ENCODE measurements at regions not wholly inside any gene's neighbourhood (a gene's known extent, or its start where the extent isn't known, plus 50 kb on each side); places are given as distances from the start of the nearest gene placed in this dataset.

DNA sequence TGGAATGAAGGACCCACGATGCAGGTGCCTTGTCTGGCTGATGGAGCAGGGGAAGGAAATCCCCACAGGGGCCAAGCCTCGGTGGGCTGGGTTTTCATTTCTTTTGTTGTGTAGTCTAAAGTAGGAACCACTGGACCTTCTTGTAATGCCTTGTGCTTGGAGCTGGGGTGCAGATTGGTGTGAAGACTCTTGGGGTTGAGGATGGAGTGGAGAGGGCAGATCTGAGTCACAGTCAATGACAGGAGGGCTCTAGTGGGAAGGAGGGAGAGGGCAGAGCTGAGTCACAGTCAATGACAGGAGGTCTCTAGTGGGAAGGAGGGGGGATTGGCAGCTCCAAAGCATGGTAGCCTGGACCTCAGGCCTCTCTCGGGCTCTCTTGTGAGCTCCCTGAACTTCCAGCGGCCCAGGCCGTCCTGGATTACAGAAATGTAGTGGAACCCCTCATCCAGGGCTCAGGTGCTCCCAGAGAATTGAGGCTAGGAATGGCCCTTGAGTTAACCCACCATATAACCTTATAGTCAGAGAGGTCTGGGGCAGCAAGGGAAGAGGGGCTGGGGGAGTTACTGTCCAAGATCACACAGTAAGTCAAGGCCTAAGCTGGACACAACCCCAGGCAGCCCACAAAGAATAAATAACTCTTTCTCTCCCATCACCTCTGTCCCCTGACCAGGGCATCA is 313.8 kb downstream of the MATN1 start:
- DNase-seq (ENCODE audit: low spot score), result no peak

DNA sequence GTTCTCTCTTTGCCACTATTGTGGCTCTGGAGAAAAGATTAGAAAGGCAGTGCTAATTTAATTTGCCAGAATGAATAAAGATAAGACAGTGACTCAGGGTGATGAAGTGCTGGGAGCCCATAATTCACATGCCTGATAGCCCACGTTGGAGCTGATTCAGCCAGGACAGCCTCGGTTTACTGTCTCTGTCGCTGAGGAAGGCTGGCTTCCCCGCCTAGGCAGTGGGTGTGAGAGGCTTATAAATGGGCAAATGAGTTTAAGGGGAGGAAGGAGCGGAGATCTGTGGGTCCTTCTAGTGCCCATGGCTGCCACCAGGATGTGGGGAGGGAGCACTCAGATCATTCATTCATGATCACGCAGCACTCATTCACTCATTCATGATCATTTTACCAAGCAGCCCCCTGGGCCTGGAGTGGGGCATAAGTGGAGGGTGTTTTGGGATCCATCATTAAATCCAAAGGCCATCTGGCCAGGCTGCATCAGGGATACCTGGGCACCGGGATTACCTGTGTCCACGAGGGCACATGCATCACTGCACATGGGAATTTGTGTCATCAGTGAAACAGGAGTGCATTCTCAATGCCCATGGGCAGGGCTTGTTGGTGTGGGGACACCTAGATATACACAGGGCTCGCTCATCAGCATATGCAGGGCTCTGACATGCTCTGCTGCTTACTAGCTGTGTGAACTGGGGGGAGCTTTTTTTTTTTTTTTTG is 315.4 kb downstream of the MATN1 start:
- peak; percentile 13 for DNase-seq (ENCODE audit: low spot score)

DNA sequence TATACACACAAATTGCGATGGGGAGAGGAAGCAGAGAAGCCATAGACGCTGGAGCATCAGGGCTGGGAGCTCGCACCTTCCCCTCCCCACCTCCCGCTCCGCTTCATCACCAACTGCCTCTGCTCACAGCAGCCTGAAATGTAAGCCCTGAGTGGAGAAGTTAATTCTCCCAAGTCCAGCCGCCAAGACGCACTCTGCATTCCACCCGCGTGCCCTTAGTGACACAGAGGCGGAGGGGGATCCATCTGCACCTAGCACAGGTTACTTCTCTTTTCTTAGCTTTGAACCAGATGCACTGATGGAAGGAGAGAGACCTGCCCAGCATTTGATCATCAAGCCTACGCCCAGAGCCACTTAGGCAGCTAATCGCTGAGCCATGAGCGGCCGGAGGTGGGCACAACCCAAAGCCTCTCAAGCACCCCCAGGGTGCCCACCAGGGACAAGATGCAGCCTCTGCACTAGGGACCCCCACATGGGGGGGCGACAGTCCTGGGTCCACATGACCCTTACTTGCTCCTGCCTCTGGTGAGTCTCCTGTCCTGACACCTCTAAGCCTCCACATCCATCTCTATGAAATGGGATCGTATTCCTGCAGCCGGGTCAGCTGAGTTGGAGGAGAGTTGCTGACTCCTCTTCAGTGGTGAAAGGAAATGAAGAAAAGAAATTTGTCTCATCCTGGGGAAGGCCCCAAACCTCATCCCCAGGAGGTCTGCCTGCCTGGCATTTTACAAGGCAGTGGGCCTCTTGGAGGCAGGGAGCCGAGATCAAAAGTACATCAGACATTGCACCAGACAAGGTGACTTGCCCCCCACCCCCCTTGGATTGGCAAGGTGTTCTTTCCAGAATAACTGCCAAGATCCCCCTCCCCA is 316.2 kb downstream of the MATN1 start:
- no peak for DNase-seq (ENCODE audit: low spot score)

DNA sequence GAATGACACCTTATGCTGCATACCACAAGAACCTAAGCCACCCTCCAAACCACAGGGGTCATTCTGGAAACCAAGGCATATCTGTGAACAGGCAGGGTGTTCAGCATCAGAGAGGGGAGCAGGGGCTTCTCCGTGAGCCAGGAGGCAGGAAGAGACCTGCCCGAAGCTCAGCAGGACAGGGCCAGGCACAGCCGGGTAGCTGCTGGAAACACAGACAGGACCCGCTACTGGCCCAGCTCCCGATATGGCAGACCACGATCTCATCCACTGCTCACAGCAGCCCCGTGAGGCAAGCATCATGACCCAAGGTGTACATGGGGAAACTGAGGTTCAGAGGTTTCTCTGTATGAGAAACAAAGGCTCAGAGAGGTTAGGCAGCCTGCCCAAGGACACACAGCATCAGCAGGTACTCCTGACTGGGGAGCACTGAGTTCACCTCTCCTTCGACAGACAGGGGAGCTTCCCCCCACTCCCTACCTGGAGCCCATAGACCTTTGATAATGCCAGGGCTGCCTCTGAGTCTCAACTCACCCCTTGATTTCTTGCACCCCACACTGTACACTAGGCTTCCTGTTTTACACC is 317.7 kb downstream of the MATN1 start:
- no peak for DNase-seq (ENCODE audit: low spot score)

DNA sequence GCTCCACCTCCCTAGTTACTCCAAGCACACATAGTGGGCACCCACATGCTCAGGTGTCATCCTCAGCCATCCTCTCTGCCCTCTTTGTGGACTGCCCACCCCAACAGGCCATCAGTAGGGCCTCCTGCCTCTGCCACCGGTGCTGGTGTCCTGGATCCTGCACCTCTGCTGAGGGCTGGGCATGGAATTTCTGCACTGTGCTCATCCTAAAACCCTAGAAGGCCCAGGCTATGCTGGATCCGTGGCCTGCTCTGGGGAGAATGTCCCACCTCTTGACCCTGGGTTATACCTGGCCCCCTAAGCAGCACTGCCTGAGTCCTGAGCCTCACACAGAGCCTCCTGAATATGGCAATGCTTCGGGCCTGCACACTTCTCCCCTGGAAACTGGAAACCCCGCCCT is 318.3 kb downstream of the MATN1 start:
- no peak for DNase-seq (ENCODE audit: low spot score)

DNA sequence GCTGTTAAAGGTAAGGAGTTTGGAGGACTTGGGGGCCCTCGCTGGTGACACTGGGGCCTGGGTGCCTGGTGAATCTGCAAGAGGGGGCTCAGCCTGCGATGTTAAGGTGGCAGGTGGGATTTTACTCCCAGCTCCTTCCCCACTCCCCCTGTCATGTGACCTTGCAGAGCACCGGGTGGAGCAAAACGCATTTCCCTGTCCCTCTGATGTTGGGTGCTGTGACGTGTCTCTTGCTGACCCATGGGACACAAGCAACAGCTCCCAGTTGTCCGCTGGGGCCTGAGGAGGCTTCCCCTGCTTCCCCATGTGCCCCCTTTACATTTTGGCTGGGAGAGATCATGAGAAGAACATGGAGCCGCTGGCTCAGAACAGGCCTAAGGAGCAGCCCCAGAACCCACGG is 319.0 kb downstream of the MATN1 start:
- no peak for DNase-seq (ENCODE audit: low spot score)

DNA sequence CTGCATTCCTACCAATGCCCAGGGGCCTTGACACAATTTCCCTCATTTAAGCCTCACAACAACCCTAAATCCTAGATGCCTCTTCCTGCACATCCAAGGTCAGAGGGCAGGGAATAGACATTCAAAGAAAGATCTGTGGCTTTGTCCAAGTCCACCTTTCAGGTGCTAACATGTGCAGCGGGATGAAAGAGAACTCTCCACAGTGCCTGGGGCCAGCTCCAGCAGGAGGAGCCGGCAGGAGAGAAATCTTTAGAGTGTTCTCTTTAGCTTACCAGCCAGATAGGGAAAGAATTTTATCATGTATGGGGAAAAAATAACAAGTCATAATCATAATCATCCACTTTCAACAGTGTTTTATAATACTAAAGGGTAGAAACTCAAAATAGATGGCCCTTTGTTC is 319.7 kb downstream of the MATN1 start:
- DNase-seq (ENCODE audit: low spot score), result no peak

DNA sequence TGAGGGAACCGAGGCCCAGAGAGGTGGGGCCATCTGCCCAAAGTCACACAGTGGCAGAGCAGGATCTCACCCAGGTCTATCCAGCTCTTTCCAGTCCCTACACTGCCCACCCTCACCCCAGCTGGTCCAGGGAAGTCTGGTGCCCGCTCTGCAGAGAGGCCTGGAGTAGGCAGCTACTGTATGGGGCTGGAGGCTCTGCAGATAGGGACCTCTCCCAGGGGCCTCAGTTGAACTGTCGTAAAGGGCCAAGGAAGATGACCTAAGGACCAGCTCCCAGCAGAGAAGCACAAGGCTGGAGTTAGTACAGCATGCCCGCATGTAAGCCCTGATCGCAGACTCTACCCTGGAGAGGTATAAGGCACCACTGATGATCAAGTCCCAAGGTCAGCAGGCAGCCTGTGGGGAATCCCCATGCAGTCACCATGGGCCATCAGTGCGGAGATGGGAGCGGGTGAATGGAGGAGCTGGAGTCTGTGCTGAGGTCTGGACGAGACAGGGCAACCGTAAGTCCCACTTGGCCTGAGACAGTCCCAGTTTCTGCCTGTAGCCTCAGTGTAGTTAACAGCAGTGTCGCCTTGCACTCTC is 320.2 kb downstream of the MATN1 start:
- DNase-seq (ENCODE audit: low spot score), result no peak

DNA sequence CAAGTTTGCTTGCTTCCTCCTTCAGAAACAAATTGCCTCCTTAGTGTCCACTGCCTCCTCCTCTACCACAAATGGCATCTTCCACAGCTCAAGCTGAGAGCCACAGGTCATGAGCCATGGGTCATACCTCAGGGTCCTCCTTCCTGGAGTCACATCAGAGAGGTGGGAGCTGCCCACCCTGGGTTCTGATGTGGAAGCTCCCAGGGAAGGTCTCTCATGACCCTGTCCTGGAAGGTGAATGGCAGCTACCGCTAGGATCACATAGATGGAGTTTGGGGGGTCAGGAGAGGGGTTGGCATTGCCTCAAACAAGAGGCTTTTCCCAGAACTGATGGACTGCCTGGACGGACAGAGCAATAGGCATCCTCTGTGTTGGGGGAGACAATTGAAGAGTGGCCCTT is 321.4 kb downstream of the MATN1 start:
- DNase-seq (ENCODE audit: low spot score), result no peak

DNA sequence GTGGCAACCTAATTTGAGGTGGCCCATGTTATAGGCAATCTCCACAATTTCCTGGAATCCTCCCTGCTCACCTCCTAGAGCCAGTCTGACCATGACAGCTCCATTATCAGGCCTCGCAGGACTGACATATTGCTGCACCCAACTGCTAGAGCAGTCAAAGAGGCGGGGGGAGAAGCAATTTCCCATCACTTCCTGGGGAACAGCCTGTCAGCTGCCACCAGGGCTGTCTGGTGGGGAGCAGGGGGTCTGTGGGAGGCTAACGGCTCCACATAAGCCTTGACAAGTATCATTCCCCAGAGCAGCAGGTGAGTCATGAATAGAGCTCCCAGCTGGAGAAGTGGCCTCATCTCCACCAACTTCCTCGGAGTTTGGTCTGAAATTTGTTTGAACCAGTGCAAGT is 322.9 kb downstream of the MATN1 start:
- no peak for DNase-seq (ENCODE audit: low spot score)

DNA sequence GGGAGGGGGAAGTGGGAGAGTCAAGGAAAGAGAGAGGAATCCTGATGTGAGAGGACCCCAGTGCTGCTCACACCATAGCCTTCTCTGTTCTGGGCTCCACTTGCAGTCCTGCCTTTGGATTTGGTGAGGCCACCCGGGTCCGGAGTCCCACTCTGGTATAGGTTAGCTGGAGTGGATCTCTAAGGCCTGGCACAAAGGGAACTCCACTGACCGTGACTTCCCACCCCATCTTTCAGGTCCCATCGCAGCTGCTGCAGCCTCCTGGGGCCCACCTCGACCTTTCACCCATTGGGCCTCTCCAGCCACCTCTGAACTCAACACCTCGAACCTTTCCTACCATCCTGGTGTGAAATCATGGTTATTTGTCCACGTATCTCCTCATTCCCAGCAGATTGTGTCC is 324.4 kb downstream of the MATN1 start:
- no peak for DNase-seq (ENCODE audit: low spot score)

DNA sequence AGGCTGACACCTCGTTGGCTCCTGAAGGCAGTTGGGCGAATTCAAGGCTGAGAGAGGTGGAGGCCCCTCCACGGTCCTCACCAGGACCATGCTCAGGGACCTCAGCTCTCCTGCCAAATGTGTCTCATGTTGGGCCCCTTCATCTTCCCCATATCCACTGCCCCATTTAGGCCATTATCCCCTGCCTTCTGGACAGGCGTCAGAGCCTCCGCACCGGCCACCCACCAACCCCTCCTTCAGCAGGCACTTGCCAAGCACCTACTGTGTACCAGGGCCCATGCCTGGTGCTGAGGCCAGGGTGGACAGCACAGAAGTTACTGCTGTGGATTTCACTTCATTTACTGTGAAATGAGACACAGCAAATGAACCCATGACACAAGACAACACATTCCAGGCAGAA is 325.8 kb downstream of the MATN1 start:
- no peak for DNase-seq (ENCODE audit: low spot score)

DNA sequence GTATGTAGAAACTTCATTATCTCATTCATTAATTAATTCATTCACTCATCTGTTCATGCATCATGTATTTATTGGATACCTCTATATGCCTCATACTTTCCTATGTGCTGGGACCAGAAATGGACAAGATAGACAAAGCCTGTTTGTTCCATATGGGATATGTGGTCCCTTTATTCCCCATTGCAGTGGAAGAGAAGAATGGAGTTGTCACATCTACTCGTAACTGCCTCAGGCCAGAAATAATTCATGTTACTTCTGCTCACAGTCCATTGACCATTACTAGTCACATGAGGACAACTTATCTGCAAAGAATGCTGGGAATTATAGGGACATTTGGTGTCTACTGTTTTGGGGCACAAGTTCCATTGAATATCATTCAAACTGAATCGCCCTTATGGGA is 327.8 kb downstream of the MATN1 start:
- no peak for DNase-seq (ENCODE audit: low spot score)

DNA sequence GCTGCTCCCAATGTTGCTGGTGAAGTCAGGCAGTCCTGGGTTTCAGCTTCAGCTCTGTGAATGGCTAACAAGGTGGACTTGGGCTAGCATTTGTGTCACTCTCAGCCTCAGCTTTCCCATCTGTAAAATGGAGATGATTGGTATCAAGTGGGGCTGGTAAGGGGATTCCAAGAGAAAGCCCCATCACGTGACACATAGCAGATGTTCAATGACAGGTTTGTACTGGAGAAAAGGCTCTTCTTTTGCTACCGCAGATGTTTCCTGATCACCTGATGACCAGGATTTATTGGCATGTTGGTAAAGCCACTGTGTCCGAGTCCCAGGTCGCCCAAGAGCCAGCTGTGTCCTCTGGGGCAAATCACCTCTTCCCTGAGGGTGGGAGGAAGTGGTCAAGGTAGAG is 335.0 kb downstream of the MATN1 start:
- DNase-seq (ENCODE audit: low spot score), result no peak

DNA sequence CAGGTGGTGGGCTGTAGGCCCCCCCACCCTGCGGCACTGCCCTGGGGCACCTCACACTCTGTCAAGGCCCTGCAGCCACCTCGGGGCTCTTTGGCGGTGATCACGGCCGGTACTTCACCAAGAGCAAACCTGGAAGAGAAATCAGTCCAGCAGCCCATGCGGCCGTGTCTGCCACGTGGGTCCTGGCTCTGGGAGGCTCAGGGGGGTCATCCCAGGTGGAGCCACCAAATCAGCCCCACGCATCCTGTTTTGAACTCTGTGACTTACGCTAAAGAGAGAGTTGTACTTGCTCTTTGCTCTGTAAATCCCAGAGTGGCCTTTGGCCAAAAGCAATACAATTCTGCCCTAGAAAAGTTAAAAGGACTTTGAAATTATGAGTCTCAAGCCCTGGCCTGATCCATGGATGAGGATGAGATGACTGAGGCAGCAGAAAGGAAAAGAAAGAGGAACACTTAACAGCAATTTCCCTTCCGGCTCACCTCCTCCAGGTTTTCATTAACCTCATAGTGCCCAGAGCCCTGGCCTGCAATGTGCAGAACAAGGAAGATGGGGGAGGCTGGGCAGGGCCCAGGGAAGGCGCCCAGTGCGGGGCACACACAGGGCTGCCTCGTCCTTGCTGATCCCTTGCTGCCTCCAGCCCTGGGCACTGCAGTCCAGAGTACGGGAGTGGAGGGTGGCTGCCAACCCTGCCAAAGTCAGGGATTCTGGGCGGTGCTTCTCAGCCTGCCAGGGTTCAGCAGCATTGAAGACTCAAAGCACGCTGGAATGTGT is 337.0 kb downstream of the MATN1 start:
- DNase-seq (ENCODE audit: low spot score), result no peak

DNA sequence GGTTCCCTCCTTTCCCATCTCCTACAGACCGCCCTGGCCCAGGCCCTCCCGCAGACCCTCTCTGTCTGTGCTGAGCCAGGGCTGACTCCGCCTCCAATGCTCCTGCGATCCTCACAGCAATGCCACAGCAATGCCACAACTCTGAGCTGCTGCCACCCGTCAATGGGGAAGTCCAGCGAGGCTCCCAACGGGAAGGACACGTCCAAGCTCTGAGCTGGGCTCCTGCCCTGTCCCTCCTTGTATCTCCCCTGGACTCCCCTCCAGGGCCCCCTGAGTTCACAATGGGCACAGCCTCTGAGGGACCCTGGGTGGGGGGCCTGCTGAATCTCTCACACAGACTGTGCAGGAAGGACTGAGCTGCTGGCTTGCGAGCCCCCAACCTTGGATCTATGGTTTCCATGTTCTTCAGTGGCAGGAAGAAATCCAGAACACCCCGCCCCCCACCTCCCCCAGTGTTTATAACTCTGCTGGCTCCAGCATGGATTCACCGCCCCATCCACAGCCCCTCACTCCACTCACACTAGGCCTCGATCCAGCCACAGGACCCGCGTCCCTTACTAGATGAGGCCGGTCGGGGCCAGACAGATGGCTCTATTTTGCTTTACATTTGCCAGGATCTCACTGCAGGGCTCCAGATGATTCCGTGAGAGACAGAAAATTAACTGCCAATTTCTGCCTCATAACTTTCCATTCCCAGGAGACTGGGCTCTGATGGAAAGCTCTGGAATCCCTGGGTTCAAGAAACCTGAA is 338.0 kb downstream of the MATN1 start:
- DNase-seq (ENCODE audit: low spot score), result no peak

DNA sequence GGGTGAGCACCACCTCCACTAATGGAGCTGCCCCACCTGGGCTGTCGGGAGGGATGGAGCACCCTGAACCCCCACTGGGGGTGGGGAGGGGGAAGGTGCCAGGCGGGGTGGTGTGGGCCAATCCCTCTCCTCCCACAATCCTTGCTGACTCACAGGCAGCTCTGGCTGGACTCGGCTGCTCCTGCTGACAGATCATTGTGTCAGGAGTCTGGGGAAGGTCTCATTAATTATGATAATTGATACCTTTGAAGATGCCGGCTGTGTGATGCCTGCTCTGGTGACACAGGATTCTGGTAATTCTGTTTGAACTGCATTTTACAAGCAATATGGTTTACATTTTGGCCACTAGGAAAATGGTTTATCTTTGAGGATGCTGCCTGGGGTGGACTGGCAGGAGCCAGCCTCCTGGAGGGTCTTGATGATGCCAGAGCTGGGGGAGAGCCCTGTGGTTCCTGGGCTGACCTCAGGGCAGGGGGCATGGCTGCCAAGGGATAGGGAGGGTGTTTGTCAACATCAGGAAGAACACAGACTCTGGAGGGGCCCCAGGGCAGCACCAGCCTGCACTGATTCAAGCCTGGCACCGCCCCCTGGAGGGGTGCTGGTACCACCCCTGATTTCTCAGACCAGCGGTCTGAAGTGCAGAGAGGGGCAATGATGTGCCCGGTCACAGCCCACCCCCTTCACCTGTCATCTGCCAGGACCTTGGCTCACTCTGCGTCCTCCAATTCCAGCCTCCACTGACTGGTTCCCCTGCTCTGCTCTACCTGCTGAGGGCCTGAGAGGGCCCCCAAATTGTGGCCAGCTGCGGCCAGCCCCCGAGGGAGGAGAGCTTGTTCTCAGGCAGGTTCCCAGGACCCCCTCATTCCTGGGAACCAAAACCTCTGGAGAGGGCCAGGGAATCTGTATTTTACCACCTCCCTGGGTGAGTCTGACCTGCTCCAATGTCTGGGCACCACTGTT is 338.8 kb downstream of the MATN1 start:
- DNase-seq (ENCODE audit: low spot score), result peak; percentile 40

DNA sequence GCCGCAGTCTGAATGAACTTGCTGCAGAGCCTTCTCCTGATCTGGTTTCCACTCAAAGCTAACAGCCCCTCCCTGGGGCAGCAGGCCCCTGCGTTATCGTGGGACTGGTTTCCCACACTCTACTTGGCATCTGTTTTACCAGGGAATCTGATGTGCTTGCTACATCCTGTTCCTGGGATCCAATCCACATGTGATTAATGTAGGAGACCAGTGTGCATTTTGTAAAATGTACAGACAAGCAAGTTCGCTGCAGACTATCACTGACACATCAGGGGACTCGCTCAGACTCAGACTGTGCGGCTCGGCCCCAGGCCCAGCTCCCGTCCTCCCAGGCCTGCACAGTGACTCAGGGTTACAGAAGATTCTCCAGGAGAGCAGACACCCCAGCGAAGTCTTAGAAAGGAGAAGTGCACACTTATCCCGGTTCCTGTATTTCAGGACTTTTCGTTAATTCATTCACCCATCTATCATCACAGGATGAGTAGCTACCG is 340.1 kb downstream of the MATN1 start:
- no peak for DNase-seq (ENCODE audit: low spot score)

DNA sequence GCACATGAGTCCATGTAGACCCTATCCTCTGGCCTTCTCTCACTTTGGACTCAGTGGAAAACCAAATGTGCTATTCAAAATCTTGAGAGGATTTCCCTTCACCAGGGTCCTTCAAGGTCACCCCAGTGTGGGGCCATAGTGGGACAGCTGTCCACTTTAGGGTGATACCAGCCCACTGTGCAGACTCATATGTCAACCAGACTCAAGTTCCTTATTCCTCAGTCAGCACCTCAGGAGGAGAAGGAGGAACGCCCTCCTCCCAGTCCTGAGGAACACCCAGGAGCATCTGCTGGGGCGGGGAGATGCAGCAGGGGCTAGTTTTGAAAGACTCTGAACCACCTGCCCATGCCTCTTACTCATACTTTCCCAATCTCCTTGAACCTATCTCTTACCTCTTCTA is 340.9 kb downstream of the MATN1 start:
- DNase-seq (ENCODE audit: low spot score), result no peak

Measured in SK-N-DZ (cell line).